HG03139 (cell line): ENCODE measurements at regions not wholly inside any gene's neighbourhood (a gene's known extent, or its start where the extent isn't known, plus 50 kb on each side); places are given as distances from the start of the nearest gene placed in this dataset.

Source experiments
- ATAC-seq: cut with Tn5 transposase; IDR thresholded peaks from one replicate; pipeline ENCODE4 v1.9.1; 2021; ENCODE audit not compliant: unreplicated experiment

DNA sequence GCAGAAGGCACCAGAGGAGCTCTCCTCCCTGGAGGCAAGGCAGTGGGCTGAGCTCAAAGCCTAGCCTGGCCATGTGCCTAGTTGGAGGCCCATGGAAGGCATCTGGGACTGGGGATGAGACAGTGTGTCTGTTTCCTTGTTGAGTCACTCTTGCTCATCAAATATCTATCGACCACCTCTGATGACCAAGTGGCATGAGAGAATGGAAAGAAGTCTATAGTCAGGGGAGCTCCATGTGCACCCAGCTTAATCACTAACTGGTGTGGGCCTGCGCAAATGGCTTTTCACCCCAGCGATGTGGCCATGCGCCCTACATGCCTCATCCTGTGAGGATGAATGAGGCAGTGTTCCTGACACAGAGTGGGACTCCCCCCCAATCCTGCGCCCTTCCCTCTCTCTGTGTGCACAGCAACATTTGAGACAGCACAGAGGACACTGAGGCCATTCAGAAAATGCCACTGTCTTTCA lies 229.9 kb downstream of the RPS24 start:
- no peak for ATAC-seq

- ATAC-seq = no peak
Observed at GRCh38 chr10:78264361-78264760, 230.7 kb downstream of the RPS24 start.

GRCh38 chr10:78266741-78267469 lies 233.2 kb downstream of the RPS24 start:
- no peak for ATAC-seq

GRCh38 chr10:78267598-78267997 lies 233.9 kb downstream of the RPS24 start:
- no peak for ATAC-seq

DNA sequence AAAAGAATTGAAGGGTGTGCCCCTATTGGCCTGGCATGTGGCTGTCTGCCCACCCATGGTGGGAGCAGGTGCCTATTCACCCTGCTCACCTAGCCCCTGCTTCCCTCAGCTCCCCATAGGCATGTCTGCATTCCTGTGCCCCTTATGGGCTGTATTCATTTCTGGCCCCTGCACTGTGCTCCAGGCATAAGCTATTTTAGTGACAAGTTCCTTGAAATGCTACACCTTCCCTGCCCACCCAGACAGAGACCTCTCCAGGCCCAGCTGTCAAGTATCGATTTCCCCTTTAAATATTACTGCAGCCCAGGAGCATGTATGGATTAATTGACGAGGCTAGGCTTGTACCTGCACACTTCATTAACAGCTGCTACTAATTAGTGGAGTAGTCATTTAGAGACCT lies 235.4 kb downstream of the RPS24 start:
- ATAC-seq = no peak

- ATAC-seq = no peak
Observed at GRCh38 chr10:78272329-78272728, 238.7 kb downstream of the RPS24 start.

DNA sequence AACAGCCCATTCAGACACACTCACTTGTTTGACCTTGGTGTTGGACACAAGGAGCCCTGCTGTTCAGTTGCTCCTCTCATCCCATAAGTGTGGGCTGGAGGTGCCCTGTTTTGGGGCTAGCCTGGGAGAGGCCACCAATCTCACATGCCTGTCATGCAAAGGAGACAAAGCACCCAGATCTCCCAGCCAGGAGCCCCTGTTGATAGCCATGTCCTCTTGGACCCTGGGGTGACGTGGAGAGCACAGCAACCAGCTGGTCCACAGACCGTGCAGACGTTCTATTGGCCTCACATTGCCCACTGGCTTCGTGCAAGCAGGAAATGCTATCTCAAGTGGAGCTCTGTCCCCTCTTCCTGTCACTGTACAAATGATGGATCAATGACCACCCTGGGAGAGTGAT lies 240.8 kb downstream of the RPS24 start:
- no peak for ATAC-seq

DNA sequence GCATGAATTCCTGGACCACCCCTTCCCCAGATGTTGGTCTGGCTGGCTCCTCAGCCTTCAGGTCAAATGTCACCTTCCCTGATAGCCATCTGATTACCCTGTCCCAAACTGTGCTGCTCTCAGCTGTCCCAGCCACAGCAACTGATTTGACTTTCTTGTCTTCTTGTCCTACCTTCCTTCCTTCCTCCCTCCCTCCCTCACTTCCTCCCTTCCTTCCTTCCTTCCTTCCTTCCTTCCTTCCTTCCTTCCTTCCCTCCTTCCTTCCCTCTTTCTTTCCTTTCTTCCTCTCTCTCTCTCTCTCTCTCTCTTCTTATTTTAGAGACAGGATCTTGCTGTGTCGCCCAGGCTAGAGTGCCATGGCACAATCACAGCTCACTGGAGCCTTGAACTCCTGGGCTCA lies 242.5 kb downstream of the RPS24 start:
- ATAC-seq = no peak

DNA sequence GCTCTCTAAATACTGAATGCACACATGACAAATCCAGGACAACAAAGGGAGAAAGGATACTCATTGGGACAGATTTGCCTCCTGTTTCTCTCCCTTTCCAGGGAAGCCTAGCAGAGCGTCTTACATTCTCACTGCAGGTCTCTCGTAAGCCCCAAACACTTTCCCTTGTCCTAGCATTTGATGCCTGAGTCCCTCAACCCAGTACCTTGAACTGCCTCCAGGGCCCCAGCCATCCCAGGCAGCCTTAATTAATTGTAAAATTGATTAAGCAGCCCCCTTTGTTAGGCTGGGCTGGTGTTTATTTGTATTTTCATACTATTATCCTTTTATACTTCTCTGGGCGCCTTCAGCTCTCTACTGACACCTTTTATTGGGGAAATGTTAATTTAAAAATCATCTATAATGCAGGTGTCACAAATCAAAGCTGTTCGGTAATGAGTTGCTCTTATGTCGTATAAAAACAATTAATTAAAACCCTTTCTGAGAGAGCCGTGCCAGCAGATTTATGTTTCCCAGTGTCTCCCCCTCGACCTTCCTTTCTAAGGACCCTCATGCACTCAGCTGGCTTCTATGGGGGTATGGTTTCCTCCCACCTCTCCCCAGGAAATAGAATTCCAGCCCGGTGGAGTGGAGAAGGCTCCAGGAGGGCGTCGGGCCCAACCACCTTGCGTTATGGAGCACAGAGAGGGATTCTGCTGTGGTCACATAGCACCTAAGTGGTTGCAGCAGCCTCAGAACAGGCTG lies 243.8 kb downstream of the RPS24 start:
- no peak for ATAC-seq

DNA sequence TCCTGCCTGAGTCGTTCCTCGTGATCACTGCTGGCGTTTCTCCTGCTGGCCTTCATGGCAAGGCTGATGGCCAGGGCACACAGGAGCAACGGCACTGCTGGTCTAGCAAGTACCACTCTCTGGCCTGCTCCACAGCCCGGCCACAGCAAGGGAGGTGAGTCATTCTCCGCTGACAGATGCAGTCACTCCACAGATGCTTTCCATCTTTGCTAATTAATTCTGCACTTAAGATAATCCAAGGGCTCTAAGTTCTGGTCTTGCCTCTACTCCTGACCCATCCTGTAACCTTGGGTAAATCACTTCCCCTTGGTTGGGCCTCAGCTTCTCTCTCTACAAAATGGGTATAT lies 244.4 kb downstream of the RPS24 start:
- ATAC-seq = no peak

GRCh38 chr10:78279756-78280155 lies 246.1 kb downstream of the RPS24 start:
- no peak for ATAC-seq

- no peak for ATAC-seq
Observed at GRCh38 chr10:78280604-78281003, 246.9 kb downstream of the RPS24 start.

DNA sequence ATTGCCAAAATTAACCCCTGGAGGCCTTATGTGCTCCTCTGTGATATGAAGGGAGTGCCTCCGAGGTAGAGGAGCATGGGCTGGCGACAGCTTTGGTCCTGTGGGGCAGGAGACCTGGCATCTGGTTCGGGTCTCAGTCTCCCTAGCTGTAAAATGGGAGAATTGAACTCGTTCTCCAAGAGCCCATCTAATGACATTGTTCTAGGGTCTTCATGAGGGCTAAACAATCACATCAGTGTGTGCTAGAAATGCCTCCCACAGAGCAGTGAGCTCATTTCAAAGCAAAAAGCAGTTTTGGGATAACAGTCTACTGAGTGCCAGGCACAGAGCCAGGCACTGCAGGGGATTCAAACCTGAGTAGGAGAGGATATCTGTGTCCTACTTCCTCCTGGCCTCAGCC lies 248.0 kb downstream of the RPS24 start:
- ATAC-seq = no peak

- no peak for ATAC-seq
Observed at GRCh38 chr10:78283069-78283682, 249.5 kb downstream of the RPS24 start.

- no peak for ATAC-seq
Observed at GRCh38 chr10:78284381-78284780, 250.7 kb downstream of the RPS24 start.

GRCh38 chr10:78285226-78285625 lies 251.6 kb downstream of the RPS24 start:
- ATAC-seq = no peak

DNA sequence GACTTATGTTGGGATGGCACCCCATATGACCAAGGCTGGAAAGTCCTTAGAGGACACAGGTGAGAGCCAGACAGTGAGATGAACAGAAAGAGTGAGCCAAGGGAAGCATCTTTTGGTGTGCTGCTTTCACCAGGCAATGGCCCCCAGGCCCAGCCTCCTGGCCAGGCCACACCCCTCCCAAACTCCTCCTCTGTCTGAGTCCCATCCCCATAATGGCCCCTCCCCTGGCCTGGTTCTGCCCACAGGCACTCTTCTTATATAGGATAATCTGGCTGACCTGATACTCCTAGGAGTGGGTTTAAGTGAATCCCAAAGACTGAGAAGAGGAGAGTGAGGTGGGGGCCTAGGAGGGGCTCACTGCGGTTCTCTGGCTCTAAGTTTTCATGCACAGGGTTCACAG lies 252.5 kb downstream of the RPS24 start:
- no peak for ATAC-seq

GRCh38 chr10:78286668-78287067 lies 253.0 kb downstream of the RPS24 start:
- no peak for ATAC-seq

GRCh38 chr10:78287618-78288017 lies 254.0 kb downstream of the RPS24 start:
- no peak for ATAC-seq

GRCh38 chr10:78288663-78289062 lies 255.0 kb downstream of the RPS24 start:
- no peak for ATAC-seq

DNA sequence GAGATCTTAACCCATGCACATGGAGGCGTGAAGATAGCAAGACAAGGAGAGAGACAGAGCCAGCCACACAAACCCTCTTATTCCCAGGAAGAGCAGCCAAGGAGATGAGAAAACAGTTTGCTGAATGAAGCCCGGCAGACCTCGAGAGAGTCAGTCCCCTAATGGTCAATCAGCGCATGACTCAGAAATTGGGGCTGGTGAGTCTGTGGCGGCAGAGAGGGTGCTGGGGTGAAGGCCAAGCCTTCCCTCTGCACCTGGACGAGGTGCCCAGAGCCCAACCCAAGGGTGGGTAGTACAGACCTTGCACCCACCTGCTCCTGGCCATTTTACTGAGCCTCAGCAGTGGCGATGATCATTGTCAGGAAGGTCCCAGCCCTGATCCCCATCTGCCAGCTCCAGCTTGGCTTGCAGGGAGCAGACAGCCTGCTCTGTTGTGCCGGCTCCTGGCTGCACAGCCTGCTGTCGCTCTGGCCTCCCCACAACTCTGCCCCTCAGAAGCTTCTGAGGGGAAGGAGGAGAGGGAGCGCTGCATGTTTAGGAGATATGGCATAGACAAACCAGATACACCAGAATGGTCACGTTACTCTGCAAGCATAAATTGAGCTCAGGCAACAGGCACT lies 256.6 kb downstream of the RPS24 start:
- no peak for ATAC-seq

DNA sequence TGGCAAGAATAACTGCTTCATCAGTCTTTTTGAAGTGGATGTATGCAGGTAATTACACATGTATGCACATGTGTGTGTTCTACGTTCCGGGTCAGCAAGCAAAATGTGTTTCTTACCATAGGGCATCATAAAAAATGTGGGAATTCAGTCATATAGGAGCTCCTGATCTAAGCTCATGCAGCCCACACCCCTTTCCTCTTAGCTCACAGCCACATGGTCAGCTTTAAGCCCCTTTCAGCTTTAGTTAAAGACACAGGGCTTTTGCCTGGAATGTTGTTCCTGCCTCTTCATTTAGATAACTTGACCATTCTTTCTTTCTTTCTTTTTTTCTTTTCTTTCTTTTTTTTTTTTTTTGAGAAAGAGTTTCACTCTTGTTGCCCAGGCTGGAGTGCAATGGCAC lies 258.1 kb downstream of the RPS24 start:
- no peak for ATAC-seq
